Jurkat, Clone E6-1 (cell line): ENCODE measurements at regions not wholly inside any gene's neighbourhood (a gene's known extent, or its start where the extent isn't known, plus 50 kb on each side); places are given as distances from the start of the nearest gene placed in this dataset.

Source experiments
- DNase-seq: peaks from one replicate; pipeline ENCODE4 v3.0.0-alpha.2; 2011; ENCODE audit warnings: low read depth, low spot score
- H3K4me3 ChIP-seq: 2 replicates; pipeline ENCODE4 v1.5.1; 2011; ENCODE audit warnings: mild to moderate bottlenecking, low read length, control low read depth, moderate library complexity

DNA sequence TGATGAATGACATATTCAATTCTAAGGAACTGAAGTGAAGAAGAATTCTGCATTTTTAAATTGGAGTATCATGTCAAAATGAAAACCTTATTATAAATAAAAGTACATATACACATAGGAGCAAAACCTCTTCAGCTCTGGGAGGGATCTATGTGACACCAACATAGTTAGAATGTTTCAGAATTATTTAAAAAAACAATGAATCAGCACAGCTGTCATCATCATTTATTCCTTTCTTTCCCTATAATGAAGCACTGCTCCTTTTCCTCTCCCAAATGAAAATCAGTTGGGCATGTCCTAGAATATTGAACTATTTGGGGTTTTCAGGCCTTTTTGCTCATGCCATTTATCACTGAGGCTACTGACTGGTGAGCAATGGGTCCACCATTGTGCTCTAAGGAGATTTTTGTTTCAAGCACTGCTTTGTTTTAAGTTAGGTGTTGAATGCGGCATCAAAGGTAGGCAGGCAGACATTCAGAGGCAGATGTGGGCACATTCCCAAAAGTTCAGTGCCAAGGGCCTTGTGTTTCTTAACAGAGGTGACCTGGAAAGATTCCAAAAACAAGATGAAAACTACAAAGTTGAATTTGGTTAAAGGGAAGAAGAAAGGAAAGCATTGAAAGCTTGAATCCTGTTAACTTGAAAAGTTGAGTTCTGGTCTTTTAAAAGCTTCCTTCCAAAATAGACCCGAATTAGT is 126.4 kb upstream of the ADAMTSL1 start:
- DNase-seq, result no peak
- H3K4me3 ChIP-seq, result no peak overlapping the region

DNA sequence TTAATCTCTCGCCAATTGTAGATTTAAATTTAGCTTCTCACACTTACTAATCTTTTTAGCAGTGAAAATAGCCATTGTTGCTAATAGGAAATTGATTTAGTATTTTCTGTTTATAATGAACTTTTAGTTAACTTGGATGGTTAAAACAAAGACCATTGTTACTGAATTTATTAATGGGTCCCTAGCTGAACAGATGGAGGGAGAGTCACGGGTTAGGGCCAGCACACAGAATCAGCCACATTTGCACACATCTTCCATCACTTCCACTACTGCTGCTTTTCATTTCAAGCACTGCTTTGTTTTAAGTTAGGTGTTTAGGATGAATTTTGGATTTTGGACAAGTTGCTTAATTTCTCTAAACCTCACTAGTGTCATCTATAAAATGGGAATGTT is 125.9 kb upstream of the ADAMTSL1 start:
- no peak overlapping the region for H3K4me3 ChIP-seq
- DNase-seq, result no peak

DNA sequence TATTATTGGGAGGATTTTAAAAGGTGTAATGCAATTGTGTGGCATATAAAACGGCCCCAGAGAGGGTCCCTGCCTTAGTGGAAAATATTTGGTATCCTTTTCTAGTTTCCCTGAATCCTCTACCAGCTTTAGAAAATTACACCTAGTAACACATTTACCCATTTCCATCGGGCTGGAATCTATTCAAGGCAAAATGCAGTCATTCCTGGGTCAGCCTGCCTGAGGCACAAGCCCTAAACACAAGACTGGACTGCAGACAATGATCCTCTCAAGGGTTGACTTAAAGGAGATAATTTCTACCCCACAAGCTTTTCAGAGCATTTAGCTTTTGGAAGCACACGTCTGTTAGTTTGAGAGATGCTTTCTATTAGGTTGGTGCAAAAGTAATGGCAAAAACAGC is 124.4 kb upstream of the ADAMTSL1 start:
- H3K4me3 ChIP-seq, result no peak overlapping the region
- no peak for DNase-seq

DNA sequence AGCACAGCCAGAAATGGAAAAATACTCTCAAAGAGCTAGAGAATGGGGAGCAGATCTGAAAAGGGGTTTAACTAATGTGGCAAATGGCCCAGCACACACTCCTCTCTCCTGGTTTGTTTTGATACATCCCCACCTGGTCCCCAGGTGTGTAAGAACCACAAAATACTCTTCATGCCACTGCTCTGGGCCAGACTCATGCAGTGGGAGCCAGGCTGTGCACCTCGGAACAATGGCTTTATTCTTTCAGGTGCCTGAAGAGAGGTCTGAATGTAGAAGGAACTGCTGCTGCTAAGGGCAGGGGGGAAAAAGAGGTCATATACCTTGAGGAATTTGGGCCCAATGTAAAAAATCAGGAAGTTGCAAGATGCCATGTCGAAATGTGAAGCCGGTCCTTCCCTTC is 123.9 kb upstream of the ADAMTSL1 start:
- no peak for DNase-seq

DNA sequence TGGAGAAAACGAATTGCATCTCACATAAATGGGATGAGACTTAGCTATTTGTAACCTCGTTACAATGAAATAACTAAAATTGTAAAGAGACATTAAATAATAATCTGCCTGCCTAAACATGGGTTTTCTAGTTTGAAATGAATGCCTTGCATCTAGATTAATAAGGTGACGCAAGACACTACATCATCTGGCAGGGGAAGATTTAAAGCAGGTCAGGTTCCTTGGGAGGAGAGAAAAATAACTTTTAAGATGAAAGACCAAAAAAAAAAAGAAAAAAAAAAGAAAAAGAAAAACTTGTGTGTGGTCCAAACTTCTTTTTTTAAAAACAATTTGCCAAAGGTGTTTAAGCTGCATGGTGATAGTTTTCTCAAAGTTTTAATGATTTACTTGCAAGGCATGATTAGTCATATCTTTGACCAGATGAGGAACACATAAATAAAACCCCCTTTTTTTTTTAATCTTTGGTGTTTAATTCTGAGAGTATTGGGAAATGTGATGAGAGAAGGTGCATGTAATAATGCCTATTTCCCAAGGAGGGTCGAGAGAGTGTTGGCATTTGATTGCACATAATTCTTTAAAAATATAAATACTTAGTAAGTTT is 122.9 kb upstream of the ADAMTSL1 start:
- DNase-seq, result no peak
- H3K4me3 ChIP-seq, result no peak overlapping the region

More for the DNA sequence above, 123.9 kb upstream of the ADAMTSL1 start:
- no peak overlapping the region for H3K4me3 ChIP-seq

DNA sequence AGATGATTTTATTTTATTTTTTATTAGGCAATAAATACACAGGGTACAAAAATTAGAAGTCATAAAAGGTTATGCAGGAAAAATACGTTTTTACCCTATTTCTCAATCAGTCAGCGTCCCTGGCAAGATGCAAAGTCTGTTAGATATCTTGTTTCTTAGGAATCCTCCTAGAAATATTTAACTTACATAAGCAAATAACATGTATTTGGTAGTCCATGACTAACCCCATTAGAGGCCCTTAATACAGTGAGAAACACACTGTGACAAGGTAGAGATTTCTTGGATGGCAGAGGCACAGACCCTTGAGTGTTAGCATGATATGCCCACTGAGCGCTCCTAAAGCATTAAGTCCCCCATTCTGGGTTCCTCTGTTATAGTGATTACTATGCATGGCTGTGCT is 121.2 kb upstream of the ADAMTSL1 start:
- DNase-seq, result no peak
- H3K4me3 ChIP-seq, result no peak overlapping the region

DNA sequence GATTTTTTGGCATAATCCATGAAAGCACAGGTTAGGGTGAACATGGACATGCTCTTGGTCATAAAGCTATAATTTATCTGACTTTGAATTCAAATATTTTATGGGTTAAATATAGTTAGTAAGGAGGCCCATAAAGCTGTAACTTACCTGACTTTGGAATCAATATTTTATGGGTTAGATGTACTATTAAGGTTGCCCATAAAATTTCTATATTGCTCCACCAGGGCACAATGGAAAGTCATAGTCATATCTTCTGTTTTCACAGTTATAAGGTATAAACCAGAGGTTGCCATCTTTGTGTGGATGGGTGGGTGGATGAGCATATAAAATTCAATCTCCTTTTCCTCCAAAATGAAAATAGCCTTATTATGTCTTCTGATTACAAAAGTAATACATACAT is 120.5 kb upstream of the ADAMTSL1 start:
- H3K4me3 ChIP-seq, result no peak overlapping the region
- no peak for DNase-seq

DNA sequence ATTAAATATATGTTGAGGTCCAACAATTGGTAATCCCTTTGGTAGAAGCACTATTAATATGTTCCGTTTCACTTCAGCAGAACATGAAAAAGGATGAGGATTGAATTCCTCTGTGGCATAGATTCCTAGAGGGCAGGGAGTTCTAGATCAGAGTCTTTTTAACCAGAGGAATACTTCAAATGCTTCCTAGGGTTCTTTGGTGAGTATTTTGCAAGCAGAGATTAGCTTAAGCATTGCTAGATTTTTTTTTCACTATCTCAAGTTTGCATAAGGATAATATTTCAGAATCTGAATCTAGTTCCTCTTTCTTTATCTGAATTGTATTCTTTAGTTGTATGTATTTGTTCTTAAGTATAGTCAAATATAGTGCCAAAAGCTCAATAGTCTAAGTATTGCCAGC is 116.6 kb upstream of the ADAMTSL1 start:
- H3K4me3 ChIP-seq, result no peak overlapping the region
- no peak for DNase-seq

DNA sequence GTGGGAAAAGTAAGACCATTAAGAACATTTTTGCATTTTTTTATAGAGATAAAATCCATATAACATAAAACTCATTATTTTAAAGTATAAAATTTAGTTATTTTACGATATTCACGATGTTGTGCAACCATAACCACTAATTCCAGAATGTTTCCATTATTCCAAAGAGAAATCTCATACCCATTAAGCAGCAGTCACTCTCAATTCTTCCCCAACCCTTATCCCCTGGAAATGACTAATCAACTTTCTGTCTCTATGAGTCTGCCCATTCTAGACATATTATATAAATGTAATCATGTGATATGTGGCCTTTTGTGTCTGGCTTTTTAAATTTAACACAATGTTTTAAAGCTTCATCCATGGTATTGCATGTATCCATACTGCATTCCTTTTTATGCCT is 115.6 kb upstream of the ADAMTSL1 start:
- H3K4me3 ChIP-seq, result no peak overlapping the region
- no peak for DNase-seq

DNA sequence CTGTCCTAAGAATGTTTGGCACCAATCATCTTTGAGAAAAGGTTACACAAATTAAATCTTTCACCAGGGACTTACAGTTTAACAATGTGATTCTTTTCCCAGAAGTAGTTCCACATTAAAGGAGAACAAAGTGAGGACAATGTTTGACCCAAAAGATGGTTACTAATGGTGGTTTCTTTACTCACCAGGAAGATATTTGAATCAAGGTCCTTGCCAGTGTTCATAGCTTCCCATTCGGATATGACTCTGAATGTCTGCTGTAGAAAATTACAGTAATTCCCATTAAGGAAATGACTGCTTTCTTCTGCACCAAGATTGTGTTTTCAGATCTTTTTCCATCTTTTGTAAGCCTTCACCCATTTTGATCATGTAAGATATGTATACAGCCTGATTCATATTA is 114.6 kb upstream of the ADAMTSL1 start:
- H3K4me3 ChIP-seq, result no peak overlapping the region
- no peak for DNase-seq

DNA sequence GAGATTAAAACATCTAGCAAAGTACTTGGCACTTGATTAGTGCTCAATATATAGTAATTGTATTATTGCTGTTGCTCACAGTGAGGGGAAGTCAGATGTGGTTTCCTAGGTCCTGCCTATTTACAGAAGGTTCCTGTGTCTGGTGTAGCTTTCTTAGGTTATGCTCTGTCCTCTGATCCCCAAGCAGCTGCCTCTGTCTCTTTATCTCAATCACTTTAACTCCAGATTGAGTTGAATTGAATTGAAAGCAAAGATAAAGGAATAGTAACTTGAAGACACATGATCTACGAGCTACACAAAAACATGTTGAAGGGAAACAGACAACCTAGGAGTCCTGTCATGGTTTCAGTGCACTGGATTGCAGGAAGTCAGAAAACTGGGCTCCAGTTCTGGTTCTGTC is 113.9 kb upstream of the ADAMTSL1 start:
- DNase-seq, result no peak
- no peak overlapping the region for H3K4me3 ChIP-seq

DNA sequence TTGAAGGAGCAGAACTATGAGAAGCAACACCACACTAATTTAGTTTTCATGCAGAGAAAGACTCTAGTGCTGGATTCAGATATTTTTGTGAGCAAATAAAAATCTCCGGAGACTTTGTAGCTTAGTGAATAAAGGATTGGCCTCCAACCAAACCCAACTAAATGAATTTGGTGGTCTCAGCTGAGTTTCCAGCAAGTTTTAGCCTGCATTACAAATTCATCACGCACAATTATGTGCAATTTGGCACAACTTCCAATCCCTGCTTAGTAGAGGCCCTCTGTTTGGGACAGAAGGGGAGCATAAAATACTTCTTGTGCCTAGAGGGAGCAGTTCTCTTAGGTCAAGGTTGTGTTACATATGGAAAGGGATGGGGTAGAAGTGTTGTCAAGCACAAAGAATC is 112.3 kb upstream of the ADAMTSL1 start:
- H3K4me3 ChIP-seq, result no peak overlapping the region
- no peak for DNase-seq

DNA sequence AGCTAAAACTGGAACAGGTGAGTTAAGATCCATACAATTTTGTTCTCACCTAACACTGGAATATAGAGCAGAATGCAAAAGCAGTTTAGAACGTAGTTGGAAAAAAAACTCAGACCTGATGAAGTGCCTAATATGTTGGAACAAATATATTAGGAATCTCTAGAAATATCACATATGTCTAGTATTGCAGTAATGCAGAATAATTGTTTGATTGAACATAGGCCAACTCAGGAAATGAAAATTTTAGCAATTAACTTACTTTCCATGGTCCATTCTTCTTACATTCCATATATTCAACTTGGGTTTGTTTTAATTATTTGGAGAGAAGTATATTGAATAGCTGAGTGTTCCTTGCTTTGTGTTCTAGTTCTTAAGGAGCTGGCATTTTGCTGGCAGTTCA is 111.8 kb upstream of the ADAMTSL1 start:
- DNase-seq, result no peak
- no peak overlapping the region for H3K4me3 ChIP-seq

DNA sequence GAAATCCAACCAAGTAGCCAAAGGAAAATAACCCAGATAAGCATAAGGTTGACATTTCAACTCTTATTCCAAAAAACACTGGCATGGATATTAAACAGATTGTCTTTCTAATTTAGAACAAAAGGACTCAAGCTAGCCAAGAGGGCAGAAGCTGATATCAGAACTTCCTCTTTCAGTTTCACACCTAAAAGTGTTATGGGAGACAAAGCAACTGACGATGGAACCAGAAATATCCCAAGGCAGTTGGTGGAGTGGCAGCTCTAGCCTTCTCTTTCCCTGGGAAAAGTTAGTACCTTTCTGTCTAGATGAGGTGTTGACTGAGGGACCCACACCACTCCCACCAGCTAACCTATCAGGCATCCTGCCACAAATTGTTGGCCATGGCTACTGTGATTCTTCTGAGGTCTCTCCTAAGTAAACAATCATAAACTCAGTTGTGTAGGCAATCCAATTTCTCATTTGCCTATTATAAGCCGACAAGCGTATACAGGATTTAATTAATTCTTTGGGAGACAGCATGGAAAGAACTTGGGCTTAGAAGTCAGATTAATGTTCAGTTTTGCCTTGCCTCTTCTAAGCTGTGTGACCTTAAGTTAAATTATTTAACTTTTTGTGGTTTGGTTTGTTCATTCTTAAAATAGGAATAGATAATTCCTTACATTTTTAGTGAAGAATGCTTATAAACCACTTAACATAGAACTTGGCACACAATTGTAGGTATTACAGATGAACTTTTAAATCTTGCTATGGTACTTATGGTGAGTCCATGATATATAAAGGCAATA is 110.9 kb upstream of the ADAMTSL1 start:
- H3K4me3 ChIP-seq, result no peak overlapping the region
- no peak for DNase-seq

DNA sequence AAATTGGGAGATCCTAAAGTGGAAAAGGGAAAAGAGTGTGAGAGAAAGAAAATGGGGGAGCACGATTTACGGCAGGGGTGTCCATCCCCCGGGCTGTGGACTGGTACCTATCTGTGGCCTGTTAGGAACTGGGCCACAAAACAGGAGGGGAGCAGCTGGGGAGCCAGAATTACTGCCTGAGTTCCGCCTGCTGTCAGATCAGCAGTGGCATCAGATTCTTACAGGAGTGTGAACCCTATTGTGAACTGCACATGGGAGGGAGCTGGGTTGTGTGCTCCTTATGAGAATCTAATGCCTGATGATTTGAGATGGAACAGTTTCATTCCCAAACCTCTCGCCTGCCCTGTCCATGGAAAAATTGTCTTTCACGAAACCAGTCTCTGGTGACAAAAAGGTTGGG is 108.3 kb upstream of the ADAMTSL1 start:
- H3K4me3 ChIP-seq, result no peak overlapping the region
- no peak for DNase-seq

DNA sequence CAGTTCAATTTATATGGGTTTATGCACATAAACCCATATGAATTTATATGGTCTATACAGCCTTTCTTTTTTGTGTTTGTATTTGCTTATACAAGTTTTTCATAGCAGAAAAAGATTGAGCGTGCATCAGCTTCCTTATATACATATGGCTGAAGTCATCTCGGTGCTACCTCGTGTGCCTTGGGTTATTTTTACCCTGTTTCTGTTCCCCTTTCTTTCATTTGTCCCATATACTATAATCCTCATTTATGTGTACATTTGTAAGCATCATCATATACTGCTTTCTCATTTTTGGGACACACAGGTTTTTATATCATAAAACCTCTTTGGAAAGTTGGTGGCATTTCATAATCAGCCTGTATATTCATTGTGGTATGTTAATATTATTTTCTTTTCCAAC is 107.8 kb upstream of the ADAMTSL1 start:
- no peak for DNase-seq
- H3K4me3 ChIP-seq, result no peak overlapping the region

DNA sequence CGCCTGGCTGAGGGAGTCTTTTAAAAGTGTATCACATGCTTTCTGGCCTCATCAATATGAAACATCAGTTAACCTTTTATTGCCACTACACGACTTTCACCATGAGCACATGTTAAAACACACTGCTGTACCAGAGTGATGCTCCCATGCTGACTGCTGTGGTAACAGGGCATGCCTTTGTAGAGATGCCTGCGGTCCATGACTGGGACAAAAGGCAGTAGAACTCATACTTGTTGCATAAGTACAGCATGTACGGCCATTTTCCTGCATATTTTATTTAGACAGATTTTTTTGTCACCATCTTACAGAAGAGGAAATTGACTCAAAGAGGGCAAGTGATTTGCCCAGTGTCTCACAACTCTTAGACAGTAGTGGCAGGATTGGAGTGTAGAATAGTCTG is 105.7 kb upstream of the ADAMTSL1 start:
- no peak overlapping the region for H3K4me3 ChIP-seq
- DNase-seq, result no peak

DNA sequence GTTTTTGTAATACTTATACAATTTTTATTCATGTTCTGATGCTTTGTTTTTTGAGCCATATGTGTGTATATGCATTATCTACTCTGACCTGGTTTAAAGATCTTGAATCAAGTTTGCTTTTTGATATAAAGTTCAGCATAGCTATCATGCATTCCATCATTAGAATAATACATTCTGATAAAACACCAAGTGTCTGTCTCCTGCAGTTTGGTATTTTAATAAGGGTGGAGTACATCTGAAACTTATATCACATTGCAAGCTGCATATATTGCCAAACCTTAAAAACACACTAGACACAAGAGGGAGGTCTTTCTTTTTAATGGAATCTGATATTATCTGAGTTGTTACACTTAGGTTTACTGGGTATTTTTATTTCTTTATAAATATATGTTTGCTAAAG is 102.8 kb upstream of the ADAMTSL1 start:
- DNase-seq, result no peak
- H3K4me3 ChIP-seq, result no peak overlapping the region

DNA sequence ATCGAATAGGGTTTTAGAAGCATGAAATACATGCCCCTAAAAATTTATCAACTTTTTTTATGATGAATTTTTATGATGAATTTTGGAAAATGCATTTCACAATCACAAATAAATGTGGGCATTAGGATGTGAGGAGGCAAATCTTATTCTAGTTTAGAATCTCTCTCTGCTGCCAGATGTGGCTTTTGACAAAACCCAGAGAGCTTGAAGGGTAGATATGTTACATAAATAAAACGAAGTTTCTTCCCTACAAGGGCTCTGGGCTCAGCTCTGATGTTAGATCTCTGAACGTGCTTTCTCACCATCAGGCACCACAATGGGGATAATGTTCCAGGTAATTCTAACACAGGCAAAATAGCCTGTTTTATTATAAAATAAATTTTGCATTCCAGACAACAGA is 102.3 kb upstream of the ADAMTSL1 start:
- no peak for DNase-seq
- H3K4me3 ChIP-seq, result no peak overlapping the region

DNA sequence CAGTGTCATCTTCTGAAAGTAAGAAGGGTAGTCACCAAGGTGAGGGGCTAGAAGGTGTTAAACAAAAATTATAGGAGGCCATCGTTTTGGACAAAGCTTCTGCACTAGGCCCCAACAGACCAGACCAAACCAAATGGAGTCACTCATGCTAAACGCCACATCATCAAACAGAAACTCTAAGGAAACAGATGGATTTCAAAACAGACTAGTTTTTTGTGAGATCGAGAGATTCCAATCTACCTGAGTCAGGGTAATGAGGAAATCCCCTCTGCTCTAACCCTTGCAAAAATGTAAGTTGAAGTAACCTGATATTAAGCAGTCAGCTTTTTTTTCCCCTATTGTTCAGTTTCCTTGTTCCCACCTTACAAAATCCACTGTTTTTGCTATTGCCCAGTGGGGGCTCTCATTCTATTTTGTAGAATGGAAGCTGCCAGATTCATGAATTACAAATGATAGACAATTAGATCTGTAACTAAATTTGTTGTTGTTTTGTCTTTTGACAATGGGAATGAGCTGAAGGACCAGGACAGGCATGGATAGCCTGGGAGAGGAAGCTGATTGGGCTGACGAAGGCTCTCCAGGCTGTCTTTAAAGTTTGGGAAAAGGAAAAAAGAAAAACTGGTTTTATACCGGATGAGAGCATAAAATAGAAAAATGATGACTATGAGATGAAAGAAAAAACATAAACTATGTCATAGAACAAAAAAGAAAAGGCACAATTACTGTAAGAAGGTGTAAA is 94.7 kb upstream of the ADAMTSL1 start:
- H3K4me3 ChIP-seq, result no peak overlapping the region
- DNase-seq, result no peak
